IPS-15b (cell line): ENCODE measurements at regions not wholly inside any gene's neighbourhood (a gene's known extent, or its start where the extent isn't known, plus 50 kb on each side); places are given as distances from the start of the nearest gene placed in this dataset.
"Not testable (repeated sequence)": the region's sequence is repeated elsewhere in the genome, so short reads cannot be mapped to it uniquely, and the experiment has no call there.

Source experiments
- H3K27me3 ChIP-seq: one replicate; pipeline ENCODE4 v1.6.1; 2013; ENCODE audit warnings: low read length; ENCODE audit not compliant: control insufficient read depth, insufficient read depth
- H3K36me3 ChIP-seq: one replicate; pipeline ENCODE4 v1.6.1; 2013; ENCODE audit warnings: low read length; ENCODE audit not compliant: control insufficient read depth, insufficient read depth
- H3K4me1 ChIP-seq: one replicate; pipeline ENCODE4 v1.6.1; 2013; ENCODE audit warnings: mild to moderate bottlenecking, low read length; ENCODE audit not compliant: control insufficient read depth, insufficient read depth
- H3K4me3 ChIP-seq: one replicate; pipeline ENCODE4 v1.5.1; 2013; ENCODE audit warnings: low read depth, low read length
- H3K9ac ChIP-seq: one replicate; pipeline ENCODE4 v1.6.1; 2013; ENCODE audit warnings: low read depth, mild to moderate bottlenecking, low read length
- H3K9me3 ChIP-seq: one replicate; pipeline ENCODE4 v1.6.1; 2013; ENCODE audit warnings: mild to moderate bottlenecking, low read length; ENCODE audit not compliant: control insufficient read depth, insufficient read depth

- H3K4me1 ChIP-seq = no peaks in the 10 kb centered on the region
- H3K4me3 ChIP-seq = no peak overlapping the region
- H3K36me3 ChIP-seq = no peaks in the 10 kb centered on the region
- H3K9ac ChIP-seq = no peak overlapping the region
- H3K27me3 ChIP-seq = no peaks in the 10 kb centered on the region
- H3K9me3 ChIP-seq = no peaks in the 10 kb centered on the region
Measured at GRCh38 chr11:96523656-96524055, 133.8 kb downstream of the JRKL start.

GRCh38 chr11:96524475-96524874 lies 134.7 kb downstream of the JRKL start:
- Histone ChIP-seq H3K9ac (no peak overlapping the region), H3K4me1 (no peaks in the 10 kb centered on the region), H3K27me3 (no peaks in the 10 kb centered on the region), H3K4me3 (no peak overlapping the region), H3K9me3 (no peaks in the 10 kb centered on the region), H3K36me3 (no peaks in the 10 kb centered on the region)

- Histone ChIP-seq H3K9ac (no peak overlapping the region), H3K36me3 (no peaks in the 10 kb centered on the region), H3K4me3 (no peak overlapping the region), H3K4me1 (no peaks in the 10 kb centered on the region), H3K9me3 (no peaks in the 10 kb centered on the region), H3K27me3 (no peaks in the 10 kb centered on the region)
Measured at GRCh38 chr11:96530473-96530872, 140.7 kb downstream of the JRKL start.

- no peak overlapping the region for H3K4me3 ChIP-seq
- H3K9me3 ChIP-seq = no peaks in the 10 kb centered on the region
- no peaks in the 10 kb centered on the region for H3K27me3 ChIP-seq
- H3K9ac ChIP-seq = no peak overlapping the region
- no peaks in the 10 kb centered on the region for H3K36me3 ChIP-seq
- no peaks in the 10 kb centered on the region for H3K4me1 ChIP-seq
Measured at GRCh38 chr11:96538104-96538503, 148.3 kb downstream of the JRKL start.

GRCh38 chr11:96538622-96539021 lies 148.8 kb downstream of the JRKL start:
- H3K9ac ChIP-seq = no peak overlapping the region
- H3K4me3 ChIP-seq = no peak overlapping the region
- no peaks in the 10 kb centered on the region for H3K36me3 ChIP-seq
- no peaks in the 10 kb centered on the region for H3K9me3 ChIP-seq
- H3K4me1 ChIP-seq = no peaks in the 10 kb centered on the region
- no peaks in the 10 kb centered on the region for H3K27me3 ChIP-seq

- Histone ChIP-seq H3K27me3 (no peaks in the 10 kb centered on the region), H3K4me3 (no peak overlapping the region), H3K9ac (no peak overlapping the region), H3K9me3 (no peaks in the 10 kb centered on the region), H3K4me1 (peaks cover 5% of the 10 kb centered on the region), H3K36me3 (no peaks in the 10 kb centered on the region)
Measured at GRCh38 chr11:96540875-96541274, 151.1 kb downstream of the JRKL start.

- Histone ChIP-seq H3K9me3 (no peaks in the 10 kb centered on the region), H3K4me1 (peaks cover 5% of the 10 kb centered on the region), H3K9ac (no peak overlapping the region), H3K4me3 (no peak overlapping the region), H3K36me3 (no peaks in the 10 kb centered on the region), H3K27me3 (no peaks in the 10 kb centered on the region)
Measured at GRCh38 chr11:96543177-96543576, 153.4 kb downstream of the JRKL start.

GRCh38 chr11:96545192-96545591 lies 155.4 kb downstream of the JRKL start:
- H3K4me1 ChIP-seq, H3K4me3 ChIP-seq, H3K36me3 ChIP-seq, H3K27me3 ChIP-seq, H3K9me3 ChIP-seq, H3K9ac ChIP-seq: not testable (repeated sequence)

- Histone ChIP-seq H3K9ac (no peak overlapping the region), H3K36me3 (no peaks in the 10 kb centered on the region), H3K9me3 (no peaks in the 10 kb centered on the region), H3K4me1 (no peaks in the 10 kb centered on the region), H3K27me3 (no peaks in the 10 kb centered on the region), H3K4me3 (no peak overlapping the region)
Measured at GRCh38 chr11:96551136-96551535, 161.3 kb downstream of the JRKL start.

GRCh38 chr11:96554236-96554820 lies 164.5 kb downstream of the JRKL start:
- H3K27me3 ChIP-seq = no peaks in the 10 kb centered on the region
- H3K9ac ChIP-seq = no peak overlapping the region
- H3K4me3 ChIP-seq = no peak overlapping the region
- no peaks in the 10 kb centered on the region for H3K36me3 ChIP-seq
- no peaks in the 10 kb centered on the region for H3K4me1 ChIP-seq
- no peaks in the 10 kb centered on the region for H3K9me3 ChIP-seq

GRCh38 chr11:96555826-96556225 lies 166.0 kb downstream of the JRKL start:
- H3K9ac ChIP-seq, H3K36me3 ChIP-seq, H3K4me3 ChIP-seq, H3K27me3 ChIP-seq, H3K9me3 ChIP-seq, H3K4me1 ChIP-seq: not testable (repeated sequence)

- not testable (repeated sequence) for H3K4me3 ChIP-seq, H3K4me1 ChIP-seq, H3K9me3 ChIP-seq, H3K27me3 ChIP-seq, H3K9ac ChIP-seq, H3K36me3 ChIP-seq
Measured at GRCh38 chr11:96560727-96561126, 170.9 kb downstream of the JRKL start.

GRCh38 chr11:96567176-96567575 lies 177.4 kb downstream of the JRKL start:
- H3K9ac ChIP-seq = no peak overlapping the region
- no peaks in the 10 kb centered on the region for H3K27me3 ChIP-seq
- no peaks in the 10 kb centered on the region for H3K36me3 ChIP-seq
- H3K4me1 ChIP-seq = peaks cover 7% of the 10 kb centered on the region
- no peaks in the 10 kb centered on the region for H3K9me3 ChIP-seq
- H3K4me3 ChIP-seq = no peak overlapping the region
